Suppressor macrophage treated with lipopolysaccharide for 1 hour (primary cell): ENCODE measurements at regions not wholly inside any gene's neighbourhood (a gene's known extent, or its start where the extent isn't known, plus 50 kb on each side); places are given as distances from the start of the nearest gene placed in this dataset.

ENCODE experiments used
- DNase-seq, 3 donors: peaks; one replicate each; pipeline ENCODE4 v3.0.0-alpha.2; 2020 to 2022

GRCh38 chr20:57890202-57890800, 180.5 kb upstream of the PMEPA1 start:
- no peak for DNase-seq

- no peak for DNase-seq
Measured at GRCh38 chr20:57888591-57888990, 178.8 kb upstream of the PMEPA1 start.

- DNase-seq, result no peak
Measured at GRCh38 chr20:57884956-57885355, 175.1 kb upstream of the PMEPA1 start.

GRCh38 chr20:57883761-57884160, 173.9 kb upstream of the PMEPA1 start:
- DNase-seq, result no peak

- no peak for DNase-seq
Measured at GRCh38 chr20:57883224-57883623, 173.4 kb upstream of the PMEPA1 start.

GRCh38 chr20:57882451-57883161, 172.8 kb upstream of the PMEPA1 start:
- no peak for DNase-seq

GRCh38 chr20:57881466-57882385, 171.9 kb upstream of the PMEPA1 start:
- no peak for DNase-seq

GRCh38 chr20:57880571-57880892, 170.7 kb upstream of the PMEPA1 start:
- DNase-seq, result no peak

- no peak for DNase-seq
Measured at GRCh38 chr20:57879779-57880570, 170.2 kb upstream of the PMEPA1 start.

- DNase-seq, result no peak
Measured at GRCh38 chr20:57879437-57879778, 169.6 kb upstream of the PMEPA1 start.

- no peak for DNase-seq
Measured at GRCh38 chr20:57878786-57879424, 169.1 kb upstream of the PMEPA1 start.

GRCh38 chr20:57877995-57878394, 168.2 kb upstream of the PMEPA1 start:
- DNase-seq, result no peak

- no peak for DNase-seq
Measured at GRCh38 chr20:57877131-57877824, 167.5 kb upstream of the PMEPA1 start.

- DNase-seq, result no peak
Measured at GRCh38 chr20:57876163-57876562, 166.3 kb upstream of the PMEPA1 start.

GRCh38 chr20:57874141-57874540, 164.3 kb upstream of the PMEPA1 start:
- no peak for DNase-seq

- no peak for DNase-seq
Measured at GRCh38 chr20:57872816-57873409, 163.1 kb upstream of the PMEPA1 start.

GRCh38 chr20:57871237-57871632, 161.4 kb upstream of the PMEPA1 start:
- DNase-seq, result no peak

- no peak for DNase-seq
Measured at GRCh38 chr20:57870597-57871236, 160.9 kb upstream of the PMEPA1 start.

GRCh38 chr20:57869951-57870315, 160.1 kb upstream of the PMEPA1 start:
- no peak for DNase-seq

- no peak for DNase-seq
Measured at GRCh38 chr20:57869291-57869950, 159.6 kb upstream of the PMEPA1 start.

GRCh38 chr20:57868310-57868709, 158.5 kb upstream of the PMEPA1 start:
- no peak for DNase-seq
